ENCODE measurements at regions not wholly inside any gene's neighbourhood (a gene's known extent, or its start where the extent isn't known, plus 50 kb on each side); places are given as distances from the start of the nearest gene placed in this dataset.

DNA sequence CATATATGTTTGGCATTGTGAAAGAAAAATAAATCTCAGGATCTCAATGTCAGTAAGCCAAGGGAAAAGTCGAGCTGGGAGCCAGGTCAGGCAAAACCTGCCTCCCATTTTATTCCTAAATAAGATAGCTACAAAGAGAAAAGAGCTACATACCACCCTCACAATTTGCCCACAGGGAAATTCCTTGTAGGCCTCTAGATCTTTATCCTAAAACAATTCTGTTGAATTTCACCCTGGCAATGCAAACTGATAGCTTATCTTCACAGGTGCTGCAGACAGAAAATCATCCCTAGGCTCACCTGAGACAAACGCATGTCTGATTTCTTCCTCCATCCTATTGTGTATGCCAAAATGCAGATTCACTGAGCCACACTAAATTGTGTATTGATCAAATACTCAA is 2587.1 kb downstream of the PCDH9 start:
- H3K27me3 ChIP-seq (ENCODE audit: insufficient read depth, low read length, poor library complexity): no peaks in the 10 kb centered on the region
- H2BK5ac ChIP-seq (ENCODE audit: low read length): no peak overlapping the region
- H3K4ac ChIP-seq (ENCODE audit: low read depth, low read length): no peak overlapping the region
- WGBS (ENCODE audit: extremely low coverage, insufficient coverage, low lambda C conversion rate): no CpG with 5 or more reads among the region's 2 CpGs
- H3K27ac ChIP-seq (ENCODE audit: low read depth, low read length): no peak overlapping the region
- H2BK15ac ChIP-seq (replicated peaks; ENCODE audit: low read depth): no peak overlapping the region
- H3K4me3 ChIP-seq (ENCODE audit: low read length): no peak overlapping the region
- H3K79me1 ChIP-seq (ENCODE audit: low read length): no peaks in the 10 kb centered on the region
- no peak overlapping the region for H4K8ac ChIP-seq (ENCODE audit: low read depth, low read length)
- H2BK120ac ChIP-seq (ENCODE audit: low read depth, low read length): no peak overlapping the region
- no peaks in the 10 kb centered on the region for H3K79me2 ChIP-seq (ENCODE audit: control insufficient read depth, insufficient read depth, low read length)
- no peaks in the 10 kb centered on the region for H3K36me3 ChIP-seq (ENCODE audit: control insufficient read depth, insufficient read depth, low read length)
- no peak overlapping the region for H3K4me2 ChIP-seq (ENCODE audit: low read length)
- no peak overlapping the region for H4K5ac ChIP-seq (ENCODE audit: low read length)
- peaks cover 2% of the 10 kb centered on the region for H3K4me1 ChIP-seq (ENCODE audit: control insufficient read depth, low read depth, low read length)
- peak; percentile 91 for DNase-seq
- H2AK5ac ChIP-seq (ENCODE audit: low read length): no peak overlapping the region
- no peak overlapping the region for H3K9ac ChIP-seq (ENCODE audit: low read length)
- H3K56ac ChIP-seq (ENCODE audit: low read length): no peak overlapping the region
- no peak overlapping the region for H3K18ac ChIP-seq (ENCODE audit: low read length)
- no peak overlapping the region for H3K23ac ChIP-seq (ENCODE audit: low read length)

- no peaks in the 10 kb centered on the region for H3K36me3 ChIP-seq (ENCODE audit: control insufficient read depth, insufficient read depth, low read length)
- no peak overlapping the region for H2AK5ac ChIP-seq (ENCODE audit: low read length)
- no peak for DNase-seq
- H3K79me1 ChIP-seq (ENCODE audit: low read length): no peaks in the 10 kb centered on the region
- no peaks in the 10 kb centered on the region for H3K27me3 ChIP-seq (ENCODE audit: insufficient read depth, low read length, poor library complexity)
- no peak overlapping the region for H4K8ac ChIP-seq (ENCODE audit: low read depth, low read length)
- H3K9ac ChIP-seq (ENCODE audit: low read length): no peak overlapping the region
- H3K79me2 ChIP-seq (ENCODE audit: control insufficient read depth, insufficient read depth, low read length): no peaks in the 10 kb centered on the region
- peaks cover 2% of the 10 kb centered on the region for H3K4me1 ChIP-seq (ENCODE audit: control insufficient read depth, low read depth, low read length)
- no peak overlapping the region for H3K4ac ChIP-seq (ENCODE audit: low read depth, low read length)
- H3K27ac ChIP-seq (ENCODE audit: low read depth, low read length): no peak overlapping the region
- no peak overlapping the region for H3K56ac ChIP-seq (ENCODE audit: low read length)
- H2BK15ac ChIP-seq (replicated peaks; ENCODE audit: low read depth): no peak overlapping the region
- H2BK5ac ChIP-seq (ENCODE audit: low read length): no peak overlapping the region
- H3K4me3 ChIP-seq (ENCODE audit: low read length): no peak overlapping the region
- H3K23ac ChIP-seq (ENCODE audit: low read length): no peak overlapping the region
- H3K18ac ChIP-seq (ENCODE audit: low read length): no peak overlapping the region
- H2BK120ac ChIP-seq (ENCODE audit: low read depth, low read length): no peak overlapping the region
- H4K5ac ChIP-seq (ENCODE audit: low read length): no peak overlapping the region
- H3K4me2 ChIP-seq (ENCODE audit: low read length): no peak overlapping the region
- WGBS (ENCODE audit: extremely low coverage, insufficient coverage, low lambda C conversion rate): no CpG with 5 or more reads among the region's 2 CpGs
These were observed 2590.1 kb downstream of the PCDH9 start for GRCh38 chr13:64640002-64640401.

DNA sequence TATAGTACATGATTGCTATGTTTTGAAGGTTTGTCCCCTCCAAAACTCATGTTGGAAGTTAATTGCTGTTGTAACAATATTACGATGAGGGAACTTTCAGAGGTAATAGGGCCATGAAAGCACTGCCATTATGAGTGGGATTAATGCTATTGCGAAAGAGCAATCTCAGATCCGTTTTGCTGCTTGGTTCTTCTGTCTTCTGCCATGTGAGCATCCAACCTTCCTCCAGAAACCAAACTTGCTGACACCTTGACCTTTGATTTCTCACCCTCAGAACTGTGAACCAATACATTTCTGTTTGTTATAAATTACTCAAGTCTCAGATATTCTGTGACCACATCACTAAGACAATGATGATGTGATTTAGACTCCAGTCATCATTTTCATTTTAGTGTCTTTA is 2590.9 kb downstream of the PCDH9 start:
- H4K8ac ChIP-seq (ENCODE audit: low read depth, low read length): no peak overlapping the region
- H2BK120ac ChIP-seq (ENCODE audit: low read depth, low read length): no peak overlapping the region
- no peak overlapping the region for H3K23ac ChIP-seq (ENCODE audit: low read length)
- peaks cover 2% of the 10 kb centered on the region for H3K4me1 ChIP-seq (ENCODE audit: control insufficient read depth, low read depth, low read length)
- no peak overlapping the region for H3K4ac ChIP-seq (ENCODE audit: low read depth, low read length)
- H2BK5ac ChIP-seq (ENCODE audit: low read length): no peak overlapping the region
- no peaks in the 10 kb centered on the region for H3K27me3 ChIP-seq (ENCODE audit: insufficient read depth, low read length, poor library complexity)
- H3K4me2 ChIP-seq (ENCODE audit: low read length): no peak overlapping the region
- H3K27ac ChIP-seq (ENCODE audit: low read depth, low read length): no peak overlapping the region
- no peak overlapping the region for H2AK5ac ChIP-seq (ENCODE audit: low read length)
- H3K18ac ChIP-seq (ENCODE audit: low read length): no peak overlapping the region
- H3K9ac ChIP-seq (ENCODE audit: low read length): no peak overlapping the region
- no peak overlapping the region for H4K5ac ChIP-seq (ENCODE audit: low read length)
- H3K4me3 ChIP-seq (ENCODE audit: low read length): no peak overlapping the region
- no peak overlapping the region for H2BK15ac ChIP-seq (replicated peaks; ENCODE audit: low read depth)
- H3K36me3 ChIP-seq (ENCODE audit: control insufficient read depth, insufficient read depth, low read length): no peaks in the 10 kb centered on the region
- no peak overlapping the region for H3K56ac ChIP-seq (ENCODE audit: low read length)
- no peaks in the 10 kb centered on the region for H3K79me1 ChIP-seq (ENCODE audit: low read length)
- WGBS (ENCODE audit: extremely low coverage, insufficient coverage, low lambda C conversion rate): no CpG with 5 or more reads among the region's 3 CpGs
- DNase-seq: no peak
- H3K79me2 ChIP-seq (ENCODE audit: control insufficient read depth, insufficient read depth, low read length): no peaks in the 10 kb centered on the region

DNA sequence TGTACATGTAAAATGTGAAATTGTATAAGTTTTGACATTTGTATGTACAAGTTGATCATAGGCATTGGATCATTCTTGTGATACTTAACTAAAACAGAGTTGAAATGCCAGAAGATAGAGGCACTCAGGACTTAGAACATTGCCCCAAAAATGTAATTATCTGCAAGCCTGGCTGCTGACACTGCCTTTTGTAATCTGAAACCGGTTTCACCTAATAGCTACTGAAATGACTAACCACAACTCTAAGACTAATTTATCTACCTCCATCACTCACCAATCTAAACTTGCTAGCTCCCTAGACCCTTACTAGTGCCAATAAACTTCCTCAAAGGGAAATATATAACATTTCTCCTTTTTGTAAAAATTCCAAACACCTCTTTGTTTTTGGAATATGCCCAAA is 2596.2 kb downstream of the PCDH9 start:
- Histone ChIP-seq H2BK5ac (ENCODE audit: low read length) (no peak overlapping the region), H3K23ac (ENCODE audit: low read length) (no peak overlapping the region), H3K27me3 (ENCODE audit: insufficient read depth, low read length, poor library complexity) (no peaks in the 10 kb centered on the region), H3K4ac (ENCODE audit: low read depth, low read length) (no peak overlapping the region), H4K8ac (ENCODE audit: low read depth, low read length) (no peak overlapping the region), H3K4me1 (ENCODE audit: control insufficient read depth, low read depth, low read length) (no peaks in the 10 kb centered on the region), H3K79me2 (ENCODE audit: control insufficient read depth, insufficient read depth, low read length) (no peaks in the 10 kb centered on the region), H3K56ac (ENCODE audit: low read length) (no peak overlapping the region), H3K79me1 (ENCODE audit: low read length) (no peaks in the 10 kb centered on the region), H2AK5ac (ENCODE audit: low read length) (no peak overlapping the region), H2BK120ac (ENCODE audit: low read depth, low read length) (no peak overlapping the region), H3K27ac (ENCODE audit: low read depth, low read length) (no peak overlapping the region), H3K4me3 (ENCODE audit: low read length) (no peak overlapping the region), H3K36me3 (ENCODE audit: control insufficient read depth, insufficient read depth, low read length) (no peaks in the 10 kb centered on the region), H2BK15ac (replicated peaks; ENCODE audit: low read depth) (no peak overlapping the region), H3K18ac (ENCODE audit: low read length) (no peak overlapping the region), H4K5ac (ENCODE audit: low read length) (no peak overlapping the region), H3K4me2 (ENCODE audit: low read length) (no peak overlapping the region), H3K9ac (ENCODE audit: low read length) (no peak overlapping the region)
- peak; percentile 11 for DNase-seq
- WGBS (ENCODE audit: extremely low coverage, insufficient coverage, low lambda C conversion rate): no CpG with 5 or more reads among the region's 1 CpG

DNA sequence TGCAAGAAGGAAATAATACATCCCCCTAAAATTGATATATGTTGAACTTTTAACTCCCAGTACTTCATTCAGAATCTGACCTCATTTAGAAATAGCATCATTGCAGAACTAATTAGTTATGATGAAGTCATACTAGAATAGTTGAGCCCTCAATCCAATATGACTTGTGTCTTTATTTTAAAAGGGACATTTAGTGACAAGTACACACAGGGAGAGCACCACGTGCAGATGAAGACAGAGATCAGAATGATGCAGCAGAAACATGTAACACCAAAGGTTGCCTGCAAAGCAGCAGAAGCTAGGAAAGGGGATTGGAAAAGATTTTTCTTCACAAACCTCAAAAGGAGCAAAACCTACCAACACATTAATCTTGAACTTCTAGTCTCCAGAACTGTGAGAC is 2602.5 kb downstream of the PCDH9 start:
- H3K9ac ChIP-seq (ENCODE audit: low read length): no peak overlapping the region
- no CpG with 5 or more reads among the region's 1 CpG for WGBS (ENCODE audit: extremely low coverage, insufficient coverage, low lambda C conversion rate)

DNA sequence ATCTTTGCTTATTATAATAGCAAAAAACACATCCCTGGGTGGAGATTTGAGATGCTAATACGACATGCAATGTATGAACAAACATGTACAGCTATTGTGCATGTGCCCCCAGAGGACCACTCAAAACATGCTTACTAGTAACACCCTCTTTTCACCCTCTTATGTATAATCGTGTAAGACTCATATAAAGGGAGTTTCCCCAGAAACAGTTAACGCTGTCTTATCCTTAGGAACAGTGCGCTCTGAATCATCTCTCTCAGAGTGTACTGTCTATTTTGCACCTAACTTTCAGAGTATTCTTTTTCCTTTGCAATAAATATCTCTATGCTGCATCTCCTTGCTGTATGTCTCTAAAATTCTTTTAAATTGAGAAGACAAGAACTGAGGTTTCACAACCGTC is 2604.0 kb downstream of the PCDH9 start:
- Histone ChIP-seq H4K5ac (ENCODE audit: low read length) (no peak overlapping the region), H3K27ac (ENCODE audit: low read depth, low read length) (no peak overlapping the region), H3K4me3 (ENCODE audit: low read length) (no peak overlapping the region), H3K56ac (ENCODE audit: low read length) (no peak overlapping the region), H2BK5ac (ENCODE audit: low read length) (no peak overlapping the region), H3K27me3 (ENCODE audit: insufficient read depth, low read length, poor library complexity) (no peaks in the 10 kb centered on the region), H3K4me2 (ENCODE audit: low read length) (no peak overlapping the region), H2BK120ac (ENCODE audit: low read depth, low read length) (no peak overlapping the region), H3K18ac (ENCODE audit: low read length) (no peak overlapping the region), H3K79me1 (ENCODE audit: low read length) (no peaks in the 10 kb centered on the region), H2BK15ac (replicated peaks; ENCODE audit: low read depth) (no peak overlapping the region), H3K36me3 (ENCODE audit: control insufficient read depth, insufficient read depth, low read length) (no peaks in the 10 kb centered on the region), H3K23ac (ENCODE audit: low read length) (no peak overlapping the region), H3K4me1 (ENCODE audit: control insufficient read depth, low read depth, low read length) (no peaks in the 10 kb centered on the region), H3K9ac (ENCODE audit: low read length) (no peak overlapping the region), H3K4ac (ENCODE audit: low read depth, low read length) (no peak overlapping the region), H2AK5ac (ENCODE audit: low read length) (no peak overlapping the region), H3K79me2 (ENCODE audit: control insufficient read depth, insufficient read depth, low read length) (no peaks in the 10 kb centered on the region), H4K8ac (ENCODE audit: low read depth, low read length) (no peak overlapping the region)
- WGBS (ENCODE audit: extremely low coverage, insufficient coverage, low lambda C conversion rate): no CpG with 5 or more reads among the region's 5 CpGs
- DNase-seq: no peak

More for the DNA sequence above, 2602.5 kb downstream of the PCDH9 start:
- Histone ChIP-seq H3K18ac (ENCODE audit: low read length) (no peak overlapping the region), H4K5ac (ENCODE audit: low read length) (no peak overlapping the region), H3K79me1 (ENCODE audit: low read length) (no peaks in the 10 kb centered on the region), H3K23ac (ENCODE audit: low read length) (no peak overlapping the region), H3K27me3 (ENCODE audit: insufficient read depth, low read length, poor library complexity) (no peaks in the 10 kb centered on the region), H3K27ac (ENCODE audit: low read depth, low read length) (no peak overlapping the region), H2BK120ac (ENCODE audit: low read depth, low read length) (no peak overlapping the region), H3K4me1 (ENCODE audit: control insufficient read depth, low read depth, low read length) (no peaks in the 10 kb centered on the region), H3K4me2 (ENCODE audit: low read length) (no peak overlapping the region), H2BK5ac (ENCODE audit: low read length) (no peak overlapping the region), H3K56ac (ENCODE audit: low read length) (no peak overlapping the region), H2AK5ac (ENCODE audit: low read length) (no peak overlapping the region), H3K4ac (ENCODE audit: low read depth, low read length) (no peak overlapping the region), H3K4me3 (ENCODE audit: low read length) (no peak overlapping the region), H4K8ac (ENCODE audit: low read depth, low read length) (no peak overlapping the region), H2BK15ac (replicated peaks; ENCODE audit: low read depth) (no peak overlapping the region), H3K36me3 (ENCODE audit: control insufficient read depth, insufficient read depth, low read length) (no peaks in the 10 kb centered on the region), H3K79me2 (ENCODE audit: control insufficient read depth, insufficient read depth, low read length) (no peaks in the 10 kb centered on the region)
- no peak for DNase-seq
